ENCODE measurements at regions not wholly inside any gene's neighbourhood (a gene's known extent, or its start where the extent isn't known, plus 50 kb on each side); places are given as distances from the start of the nearest gene placed in this dataset.

- intact Hi-C loops (cut with micrococcal nuclease) = no loop called here
- Histone ChIP-seq H3K27ac (ENCODE audit: low read depth, low read length) (no peak overlapping the region), H3K4me3 (replicated peaks in 1 of 2; ENCODE audit: low read depth in 1 of 2, low read length in 2 of 2) (no peak overlapping the region), H3K27me3 (ENCODE audit: insufficient read depth, low read length) (no peaks in the 10 kb centered on the region), H3K9ac (ENCODE audit: low read length) (no peak overlapping the region), H3K4me2 (ENCODE audit: low read length) (no peak overlapping the region), H3K79me2 (ENCODE audit: insufficient read depth, low read length) (no peaks in the 10 kb centered on the region), H3K9me3 (ENCODE audit: control insufficient read depth in 1 of 2, insufficient read depth in 1 of 2, low read depth in 1 of 2, low read length in 2 of 2) (no peaks in the 10 kb centered on the region), H3K36me3 (ENCODE audit: control insufficient read depth in 1 of 2, insufficient read depth in 2 of 2, low read length in 2 of 2) (no peaks in the 10 kb centered on the region), H3K9me2 (ENCODE audit: insufficient read depth) (no peaks in the 10 kb centered on the region), H4K20me1 (ENCODE audit: insufficient read depth) (no peaks in the 10 kb centered on the region), H2AFZ (ENCODE audit: low read depth, low read length, poor library complexity, severe bottlenecking) (no peak overlapping the region), H3K4me1 (ENCODE audit: control insufficient read depth in 1 of 2, insufficient read depth in 2 of 2, low read length in 2 of 2) (no peaks in the 10 kb centered on the region)
- DNase-seq (ENCODE audit: low read depth, low spot score) (no peak), ATAC-seq (no peak)
- RAD21 ChIA-PET (ENCODE audit: low non-redundant PET in 1 of 2, low total read pairs in 2 of 2, uncharacterized antibody in 2 of 2, unreplicated experiment in 2 of 2) = no interaction called here
- no TSS peak for BruUV-seq (replicated peaks)
- CTCF ChIA-PET = no interaction called here
- POLR2A ChIA-PET = no interaction called here
- TF ChIP-seq, protein P1, sequence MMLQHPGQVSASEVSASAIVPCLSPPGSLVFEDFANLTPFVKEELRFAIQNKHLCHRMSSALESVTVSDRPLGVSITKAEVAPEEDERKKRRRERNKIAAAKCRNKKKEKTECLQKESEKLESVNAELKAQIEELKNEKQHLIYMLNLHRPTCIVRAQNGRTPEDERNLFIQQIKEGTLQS (IDR thresholded peaks at IDR 0.05) = no peak
- TF ChIP-seq POLR2A (IDR thresholded peaks at IDR 0.05; ENCODE audit: borderline replicate concordance, extremely low read depth, insufficient read depth, insufficient read length) (no peak), SP1 (IDR thresholded peaks at IDR 0.05; ENCODE audit: low read depth) (no peak), RAD21 (IDR thresholded peaks at IDR 0.05; ENCODE audit: low read depth) (no peak), SRF (IDR thresholded peaks at IDR 0.05; ENCODE audit: low read depth) (no peak), POLR2AphosphoS5 (IDR thresholded peaks at IDR 0.05; ENCODE audit: low read depth, low read length) (no peak), ELF1 (IDR thresholded peaks at IDR 0.05; ENCODE audit: borderline replicate concordance, low read depth) (no peak), EZH2phosphoT487 (IDR thresholded peaks at IDR 0.05; ENCODE audit: borderline replicate concordance) (no peak), EGR1 (IDR thresholded peaks at IDR 0.05; ENCODE audit: low read depth) (no peak), CBX3 (IDR thresholded peaks at IDR 0.05; ENCODE audit: low read depth) (no peak), CEBPB (IDR thresholded peaks at IDR 0.05; ENCODE audit: low read depth) (no peak), REST (IDR thresholded peaks at IDR 0.05; ENCODE audit: low read depth) (no peak)
- TF ChIP-seq, protein P2, sequence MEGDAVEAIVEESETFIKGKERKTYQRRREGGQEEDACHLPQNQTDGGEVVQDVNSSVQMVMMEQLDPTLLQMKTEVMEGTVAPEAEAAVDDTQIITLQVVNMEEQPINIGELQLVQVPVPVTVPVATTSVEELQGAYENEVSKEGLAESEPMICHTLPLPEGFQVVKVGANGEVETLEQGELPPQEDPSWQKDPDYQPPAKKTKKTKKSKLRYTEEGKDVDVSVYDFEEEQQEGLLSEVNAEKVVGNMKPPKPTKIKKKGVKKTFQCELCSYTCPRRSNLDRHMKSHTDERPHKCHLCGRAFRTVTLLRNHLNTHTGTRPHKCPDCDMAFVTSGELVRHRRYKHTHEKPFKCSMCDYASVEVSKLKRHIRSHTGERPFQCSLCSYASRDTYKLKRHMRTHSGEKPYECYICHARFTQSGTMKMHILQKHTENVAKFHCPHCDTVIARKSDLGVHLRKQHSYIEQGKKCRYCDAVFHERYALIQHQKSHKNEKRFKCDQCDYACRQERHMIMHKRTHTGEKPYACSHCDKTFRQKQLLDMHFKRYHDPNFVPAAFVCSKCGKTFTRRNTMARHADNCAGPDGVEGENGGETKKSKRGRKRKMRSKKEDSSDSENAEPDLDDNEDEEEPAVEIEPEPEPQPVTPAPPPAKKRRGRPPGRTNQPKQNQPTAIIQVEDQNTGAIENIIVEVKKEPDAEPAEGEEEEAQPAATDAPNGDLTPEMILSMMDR (IDR thresholded peaks at IDR 0.05 in 2 of 3, conservative IDR thresholded peaks at IDR 0.05 in 1 of 3; ENCODE audit: borderline replicate concordance in 1 of 3, insufficient read depth in 1 of 3, low read depth in 2 of 3, low read length in 2 of 3) = no peak
Observed at GRCh38 chr4:33054656-33055196, 2334.6 kb downstream of the PCDH7 start.

Measured in HCT116 (cell line).